ENCODE measurements at regions not wholly inside any gene's neighbourhood (a gene's known extent, or its start where the extent isn't known, plus 50 kb on each side); places are given as distances from the start of the nearest gene placed in this dataset.
A peak's percentile ranks its signal among the peaks of the same experiment; 100 is the strongest.
"Not testable (repeated sequence)": the region's sequence is repeated elsewhere in the genome, so short reads cannot be mapped to it uniquely, and the experiment has no call there.

DNA sequence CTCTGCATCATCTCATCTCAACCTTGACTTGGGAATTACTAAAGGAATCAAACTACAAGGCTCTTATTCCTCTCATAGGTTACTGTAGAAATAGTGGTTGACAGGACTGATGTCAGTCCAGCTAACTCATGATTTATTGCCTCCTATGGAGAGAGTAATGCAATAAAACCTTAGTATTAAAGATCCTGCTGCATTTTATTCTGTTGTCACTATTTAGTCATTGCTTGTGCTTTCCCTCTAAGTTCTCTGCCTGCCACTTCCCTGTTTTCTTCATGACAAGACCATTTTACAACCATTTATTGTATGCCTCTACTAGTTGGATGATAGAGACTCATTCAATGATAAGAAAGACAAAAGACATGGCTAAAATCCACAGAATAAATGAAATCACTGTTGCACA, 134.1 kb upstream of the GRM7 start:
- no peak for DNase-seq

DNA sequence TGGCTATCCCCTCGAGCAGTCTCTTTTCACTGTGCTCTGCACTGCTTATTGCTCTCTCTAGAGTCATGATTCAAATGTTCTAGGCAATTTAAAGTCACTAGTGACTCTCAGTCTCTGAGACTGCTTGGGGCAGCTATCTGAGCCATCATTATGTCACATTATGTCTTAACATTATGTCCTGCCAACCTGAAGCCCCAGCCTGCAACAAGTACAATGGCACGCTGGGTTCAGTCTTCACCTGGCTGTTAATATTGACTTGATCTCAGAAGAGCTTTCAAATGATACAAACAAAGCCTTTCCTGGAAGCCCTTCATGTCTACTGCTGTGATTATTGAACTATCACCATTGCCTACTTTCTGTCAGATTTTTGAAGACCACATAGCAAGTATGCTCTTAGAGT, 128.1 kb upstream of the GRM7 start:
- DNase-seq, result no peak

DNA sequence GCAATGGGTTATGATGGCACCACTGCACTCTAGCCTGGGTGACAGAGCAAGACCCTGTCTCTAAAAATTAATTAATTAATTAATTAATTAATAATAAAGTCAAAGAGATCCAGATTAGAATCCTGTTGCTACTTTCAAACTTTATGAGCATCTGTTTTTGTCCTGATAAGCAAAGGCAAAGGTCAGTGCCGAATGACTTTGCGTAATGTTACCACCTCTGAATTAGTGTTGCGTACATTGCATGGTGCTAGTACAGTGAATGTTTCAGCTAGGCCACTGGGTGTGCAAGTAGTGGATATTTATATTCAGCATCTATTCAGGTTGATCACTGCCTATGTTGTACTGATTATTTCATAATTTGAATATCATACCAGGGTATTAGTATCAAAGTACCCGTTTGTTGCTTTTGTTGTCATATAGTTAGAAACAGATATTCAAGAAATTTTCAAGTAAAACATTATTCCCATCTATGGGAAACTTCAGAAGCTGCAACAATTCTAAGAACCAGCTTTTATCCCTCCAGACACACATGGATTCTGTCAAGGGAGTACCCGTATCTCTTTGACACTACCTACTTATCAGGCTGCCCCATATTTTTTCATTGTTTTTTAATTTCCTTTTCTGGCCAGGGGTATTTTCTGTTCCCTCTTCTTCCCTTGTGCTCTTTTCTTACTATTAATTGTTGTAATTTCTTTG, 127.1 kb upstream of the GRM7 start:
- DNase-seq, result no peak

DNA sequence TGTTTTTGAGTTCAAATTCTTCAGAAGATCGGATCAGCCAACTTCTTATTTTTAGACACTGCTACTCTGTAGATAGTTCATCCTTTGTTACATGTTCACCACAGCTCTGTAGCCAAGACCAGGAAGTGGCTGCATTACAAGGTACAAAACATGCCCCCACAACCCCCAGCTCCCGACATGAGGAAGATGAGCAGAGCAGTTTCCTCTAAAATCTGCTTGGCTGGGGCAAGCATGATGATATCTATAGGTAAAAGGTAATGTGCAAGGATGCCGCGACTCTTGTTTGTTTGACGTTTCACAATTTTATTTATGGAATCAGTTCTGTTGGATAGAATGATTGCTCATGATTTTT, 126.5 kb upstream of the GRM7 start:
- no peak for DNase-seq

DNA sequence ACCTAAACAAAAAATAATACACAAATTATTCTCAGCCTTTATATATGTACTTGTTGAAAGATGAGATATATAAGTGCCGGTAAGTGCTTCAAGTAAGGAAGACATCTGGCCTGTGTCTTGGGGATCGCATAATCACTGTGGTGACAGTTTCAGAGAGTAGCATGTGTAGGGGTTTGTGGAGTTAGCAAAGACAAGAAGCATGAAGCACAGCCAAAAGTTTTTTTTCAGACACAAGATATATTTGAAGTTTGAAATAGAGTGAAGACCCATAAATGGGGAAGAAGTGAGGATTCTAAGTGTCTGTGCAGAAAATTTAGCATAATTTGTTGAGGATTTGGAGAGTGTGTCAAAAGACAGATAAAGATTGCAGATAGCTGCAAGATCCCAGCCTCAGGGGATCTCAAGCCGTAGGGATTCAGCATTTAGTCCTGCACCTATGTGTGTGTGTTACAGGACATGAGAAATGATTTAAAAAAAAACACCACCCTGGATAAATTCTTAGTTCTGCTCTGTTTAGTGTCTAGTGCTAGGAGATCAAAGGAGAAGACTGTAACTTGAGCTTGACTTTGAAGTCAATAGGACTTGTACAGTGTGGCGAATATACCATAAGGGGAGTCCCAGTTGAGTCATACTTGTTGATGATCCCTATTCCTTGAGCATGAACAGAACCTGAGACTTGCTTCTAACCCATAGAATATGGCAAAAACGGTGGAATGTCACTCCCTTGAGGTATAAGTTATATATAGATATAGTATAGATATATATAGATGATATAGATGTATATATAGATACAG, 123.9 kb upstream of the GRM7 start:
- no peak for DNase-seq

DNA sequence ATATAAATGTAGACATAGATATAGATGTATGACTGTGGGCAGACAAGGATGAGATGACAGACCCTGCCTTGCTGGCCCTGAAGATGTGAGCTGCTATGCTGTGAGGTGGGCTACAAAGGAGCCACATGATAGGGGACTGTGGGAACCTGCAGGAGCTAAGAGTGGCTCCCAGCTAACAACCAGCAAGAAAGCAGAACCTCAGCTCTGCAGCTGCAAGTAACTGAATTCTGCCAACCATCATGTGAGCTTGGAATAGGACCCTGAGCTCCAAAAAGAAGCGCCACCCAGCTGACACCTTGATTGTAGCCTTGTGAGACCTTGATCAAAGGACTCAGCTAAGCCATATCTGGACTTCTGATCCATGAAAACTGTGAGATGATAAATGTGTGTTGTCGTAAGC, 123.3 kb upstream of the GRM7 start:
- DNase-seq, result no peak

DNA sequence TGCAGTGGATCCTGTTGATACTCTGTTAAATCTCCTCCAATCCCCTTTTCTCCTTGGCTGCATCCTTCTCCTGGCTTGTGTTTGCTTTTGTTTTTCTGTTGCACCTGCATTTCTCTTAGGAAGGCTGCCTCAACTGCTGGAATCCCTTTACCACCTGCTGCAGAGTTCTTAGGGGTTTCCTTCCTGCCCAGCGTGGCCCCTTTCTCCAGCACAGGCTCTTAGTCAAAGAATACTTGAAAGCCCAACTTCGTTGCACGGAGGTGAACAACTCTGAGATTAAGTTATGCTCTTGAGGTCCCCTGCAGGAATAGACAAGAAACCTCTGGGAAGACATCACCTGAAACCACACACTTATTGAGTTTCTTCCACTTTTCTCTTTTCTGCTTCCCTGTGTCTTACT, 121.6 kb upstream of the GRM7 start:
- no peak for DNase-seq

DNA sequence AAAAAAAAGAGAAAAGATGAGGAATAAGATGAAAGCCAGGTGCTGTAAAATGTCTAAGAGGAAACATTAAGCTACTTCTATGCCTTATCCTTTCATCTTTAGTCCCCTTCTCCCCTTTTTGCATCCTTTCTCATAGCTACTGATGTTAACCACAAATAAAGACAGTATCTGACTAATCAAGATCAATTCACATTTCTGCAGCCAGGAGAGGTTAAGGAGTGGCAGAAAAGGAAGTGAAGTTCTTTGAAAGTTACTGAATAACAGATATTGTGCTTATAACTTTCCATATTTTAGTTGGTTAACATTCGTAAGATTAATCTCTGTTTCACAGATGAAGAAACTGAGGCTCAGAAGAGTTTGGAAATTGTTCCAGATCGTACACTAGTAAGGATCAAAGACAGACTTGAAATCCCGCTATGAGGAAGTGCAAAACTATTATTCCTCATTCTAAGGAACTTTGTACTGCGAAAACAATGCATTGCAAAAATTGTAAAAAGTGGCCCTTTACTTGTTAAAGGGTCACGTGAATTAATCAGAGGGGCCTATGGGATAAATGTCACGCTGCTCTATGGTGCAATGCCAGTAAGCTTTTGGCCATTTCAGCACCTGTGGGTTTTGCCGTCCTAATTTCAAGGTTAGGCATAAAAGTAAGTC, 117.7 kb upstream of the GRM7 start:
- DNase-seq, result no peak

DNA sequence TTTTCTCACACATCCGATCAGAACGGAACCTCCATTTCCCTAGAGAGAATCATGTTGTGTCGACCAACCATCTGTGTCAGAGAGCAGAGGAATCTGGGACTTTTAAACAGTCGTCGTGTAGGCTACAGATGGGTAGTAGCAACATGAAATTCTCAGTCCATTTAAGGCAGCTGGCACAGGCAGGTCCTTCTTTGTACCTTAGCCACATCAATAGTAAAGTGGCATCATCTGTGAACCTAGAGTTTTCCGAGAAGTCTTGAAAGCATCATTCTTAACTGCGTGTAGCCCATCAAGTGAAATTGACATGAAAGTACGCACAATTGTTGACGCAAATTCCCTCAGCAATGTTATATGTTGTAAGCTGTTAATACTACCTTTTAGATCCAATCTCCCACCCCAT, 114.5 kb upstream of the GRM7 start:
- DNase-seq, result no peak

DNA sequence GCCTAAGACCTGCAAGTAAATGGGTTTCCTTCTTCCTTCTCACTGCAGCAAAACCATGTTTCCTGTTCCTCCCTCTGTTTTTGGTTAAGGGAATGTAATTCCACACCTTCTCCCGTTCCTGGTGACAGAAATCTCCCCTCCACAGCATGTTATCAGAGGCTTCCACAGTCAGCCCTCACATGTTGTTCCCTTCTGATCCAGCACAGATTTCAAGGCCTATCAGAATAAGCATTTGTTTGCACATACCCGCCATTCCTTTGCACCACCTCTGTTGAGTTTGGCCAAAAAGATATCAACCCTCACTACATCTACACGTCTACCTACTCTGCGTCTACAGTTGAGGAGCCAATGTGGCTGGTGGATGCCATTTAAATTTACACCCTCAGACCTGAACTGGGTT, 113.9 kb upstream of the GRM7 start:
- no peak for DNase-seq

DNA sequence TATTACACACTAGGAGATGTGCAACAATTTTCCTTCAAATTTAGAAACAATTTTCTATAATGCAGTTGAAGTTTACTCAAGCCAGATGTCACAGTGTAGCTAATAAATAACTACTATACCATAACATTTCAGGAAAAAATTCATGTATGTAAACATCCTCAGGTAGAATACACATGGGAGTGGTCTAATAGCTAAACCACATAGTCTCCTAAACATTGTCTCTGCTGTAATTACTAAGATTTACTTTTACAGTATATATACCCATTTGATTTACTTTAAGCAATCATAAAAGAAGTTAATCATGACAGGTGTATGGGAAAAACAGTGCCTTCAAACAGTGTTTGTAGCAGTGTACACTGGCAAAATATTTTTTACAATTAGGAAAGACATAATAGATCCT, 110.1 kb upstream of the GRM7 start:
- no peak for DNase-seq

DNA sequence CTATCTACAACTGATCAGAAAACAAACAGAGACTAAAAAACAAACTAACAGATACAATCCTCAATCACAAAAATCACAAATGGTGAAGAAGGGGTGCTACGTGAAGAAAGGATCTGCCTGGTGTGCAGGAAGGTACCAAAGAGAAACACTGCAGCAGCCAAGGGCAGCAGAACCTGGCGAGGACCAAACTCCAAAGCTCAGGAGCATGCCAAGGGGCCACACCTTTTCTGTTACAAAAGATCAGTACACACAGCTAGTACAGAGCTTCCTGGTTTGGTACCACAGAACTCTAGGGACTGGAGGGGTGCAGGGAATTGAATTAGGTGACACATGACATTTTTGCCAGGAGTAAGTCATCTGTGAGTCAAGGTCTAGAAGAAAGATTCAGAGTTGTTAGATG, 107.4 kb upstream of the GRM7 start:
- no peak for DNase-seq

DNA sequence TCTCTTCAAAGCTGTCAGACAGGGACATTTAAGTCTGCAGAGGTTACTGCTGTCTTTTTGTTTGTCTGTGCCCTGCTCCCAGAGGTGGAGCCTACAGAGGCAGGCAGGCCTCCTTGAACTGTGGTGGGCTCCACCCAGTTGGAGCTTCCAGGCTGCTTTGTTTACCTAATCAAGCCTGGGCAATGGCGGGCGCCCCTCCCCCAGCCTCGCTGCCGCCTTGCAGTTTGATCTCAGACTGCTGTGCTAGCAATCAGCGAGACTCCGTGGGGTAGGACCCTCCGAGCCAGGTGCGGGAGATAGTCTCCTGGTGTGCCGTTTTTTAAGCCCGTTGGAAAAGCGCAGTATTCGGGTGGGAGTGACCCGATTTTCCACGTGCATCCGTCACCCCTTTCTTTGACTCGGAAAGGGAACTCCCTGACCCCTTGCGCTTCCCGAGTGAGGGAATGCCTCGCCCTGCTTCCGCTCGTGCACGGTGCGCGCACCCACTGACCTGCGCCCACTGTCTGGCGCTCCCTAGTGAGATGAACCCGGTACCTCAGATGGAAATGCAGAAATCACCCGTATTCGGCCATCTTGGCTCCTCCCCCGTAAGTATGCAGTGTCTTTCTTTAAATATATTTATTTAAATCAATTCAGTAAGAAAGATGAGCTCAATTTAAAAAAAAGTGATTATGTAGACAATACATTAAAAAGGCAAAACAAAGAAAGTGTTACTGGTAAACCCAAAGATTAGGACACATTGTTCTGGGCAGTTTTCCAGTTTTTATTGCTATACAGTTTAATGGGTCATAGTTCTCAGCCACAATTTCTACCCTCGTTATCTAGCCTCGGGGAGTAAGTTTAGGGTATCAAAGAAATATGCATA, 91.2 kb upstream of the GRM7 start:
- DNase-seq, result not testable (repeated sequence)

DNA sequence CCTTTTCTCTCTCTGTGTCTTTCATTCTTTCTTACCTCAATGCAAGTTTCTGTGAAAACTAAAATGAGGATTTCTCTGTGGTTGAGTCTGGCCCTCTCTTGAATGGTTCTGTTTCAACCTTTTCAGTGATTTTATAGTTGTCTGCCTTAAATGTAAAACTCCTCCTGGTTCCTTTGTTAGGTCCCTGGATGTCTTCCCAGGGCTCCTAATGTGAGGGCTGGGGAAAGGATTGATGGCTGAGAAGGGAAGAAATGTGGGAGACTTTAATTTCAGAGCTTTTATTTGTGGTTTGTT, 90.6 kb upstream of the GRM7 start:
- no peak for DNase-seq

DNA sequence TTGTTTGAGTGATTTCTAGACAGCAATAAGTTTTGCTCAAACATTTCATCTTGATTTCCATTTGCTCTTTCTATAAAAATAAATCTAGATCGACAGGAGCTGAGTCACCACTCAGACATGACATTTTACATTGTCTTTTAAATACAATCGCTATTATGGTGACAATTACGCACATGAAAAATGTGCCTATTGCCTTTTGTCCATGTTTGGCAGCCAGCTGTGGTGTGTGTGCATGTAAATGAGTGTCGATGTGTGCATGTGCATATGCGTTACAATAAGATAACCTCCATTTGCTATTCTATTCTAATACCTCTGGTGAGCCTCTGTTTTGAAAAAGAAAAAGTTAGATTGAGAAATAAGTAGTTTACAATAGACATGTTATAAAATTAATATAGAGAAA, 89.7 kb upstream of the GRM7 start:
- DNase-seq, result no peak

DNA sequence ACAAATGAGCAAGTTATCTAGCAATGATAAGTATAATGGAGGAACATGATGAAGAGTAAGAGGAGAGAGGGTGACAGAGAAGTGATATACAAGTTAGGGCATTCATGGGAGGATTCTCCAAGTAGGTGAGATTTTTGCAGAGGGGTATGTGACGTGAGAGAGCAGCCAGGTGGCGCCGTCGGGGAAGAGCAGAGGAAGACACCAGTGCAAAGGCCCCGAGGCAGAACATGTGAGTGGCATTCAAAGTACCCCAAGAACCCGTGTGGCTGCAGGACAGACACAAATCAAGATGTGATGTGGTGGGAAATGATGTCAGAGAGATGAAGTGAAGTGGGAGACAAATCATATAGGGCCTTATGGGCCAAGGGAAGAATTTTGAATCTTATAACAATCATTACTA, 81.8 kb upstream of the GRM7 start:
- DNase-seq, result no peak

DNA sequence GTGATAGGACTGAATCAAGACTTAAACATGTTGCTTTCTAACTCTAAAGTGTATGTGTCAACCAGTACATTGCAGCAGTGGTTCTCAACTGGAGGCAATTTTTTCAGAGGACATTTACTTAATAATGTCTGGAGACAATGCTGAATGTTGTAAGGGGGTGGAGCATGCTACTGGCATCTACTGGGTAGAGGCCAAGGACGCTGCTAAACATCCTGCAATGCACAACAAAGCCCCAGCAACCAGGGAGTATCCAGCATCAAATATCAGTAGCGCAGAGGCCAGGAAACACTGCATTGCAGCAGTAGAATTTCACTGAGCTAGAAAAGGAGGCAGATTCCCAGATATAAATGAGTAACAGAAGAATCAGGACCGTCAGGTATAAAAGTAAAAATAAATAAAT, 79.8 kb upstream of the GRM7 start:
- DNase-seq, result no peak

DNA sequence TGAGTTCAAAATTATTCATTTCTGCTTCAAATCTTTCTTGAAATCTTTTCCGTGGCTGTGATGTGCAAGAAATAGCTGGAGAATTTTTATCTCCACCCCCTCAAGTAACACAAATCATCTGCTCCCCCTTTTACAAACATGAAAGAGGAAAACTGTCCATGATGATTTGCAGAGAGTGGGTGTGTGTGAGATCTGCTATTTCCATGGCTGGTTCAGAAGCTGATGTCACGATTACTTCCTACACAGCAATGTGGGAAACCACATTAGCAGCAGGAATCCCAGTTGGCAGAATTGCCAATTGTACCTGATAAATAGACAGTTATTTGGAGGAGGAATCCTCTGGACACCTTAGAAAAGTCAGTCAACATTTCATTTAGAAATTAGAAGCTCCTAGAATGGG, 75.2 kb upstream of the GRM7 start:
- DNase-seq, result peak in 1 of 4 experiments; percentile 3

DNA sequence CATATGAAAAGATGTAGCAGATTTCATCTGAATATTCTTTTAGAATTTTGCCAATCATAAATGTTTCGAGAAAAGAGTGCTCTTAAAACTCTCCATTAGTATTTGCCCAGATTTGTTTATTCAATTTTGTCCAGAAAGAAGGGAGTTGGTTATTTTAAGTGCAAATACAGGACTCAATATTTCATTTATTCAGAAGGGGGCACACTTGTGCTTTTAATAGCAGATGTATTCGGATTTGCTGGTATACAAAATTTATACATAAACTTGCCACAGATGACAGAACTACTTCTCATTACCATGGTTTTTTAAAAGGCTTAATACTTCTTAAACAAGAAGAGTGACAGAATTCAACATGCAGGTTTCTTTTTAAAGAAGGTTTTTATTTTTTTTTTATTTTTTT, 69.8 kb upstream of the GRM7 start:
- no peak for DNase-seq

DNA sequence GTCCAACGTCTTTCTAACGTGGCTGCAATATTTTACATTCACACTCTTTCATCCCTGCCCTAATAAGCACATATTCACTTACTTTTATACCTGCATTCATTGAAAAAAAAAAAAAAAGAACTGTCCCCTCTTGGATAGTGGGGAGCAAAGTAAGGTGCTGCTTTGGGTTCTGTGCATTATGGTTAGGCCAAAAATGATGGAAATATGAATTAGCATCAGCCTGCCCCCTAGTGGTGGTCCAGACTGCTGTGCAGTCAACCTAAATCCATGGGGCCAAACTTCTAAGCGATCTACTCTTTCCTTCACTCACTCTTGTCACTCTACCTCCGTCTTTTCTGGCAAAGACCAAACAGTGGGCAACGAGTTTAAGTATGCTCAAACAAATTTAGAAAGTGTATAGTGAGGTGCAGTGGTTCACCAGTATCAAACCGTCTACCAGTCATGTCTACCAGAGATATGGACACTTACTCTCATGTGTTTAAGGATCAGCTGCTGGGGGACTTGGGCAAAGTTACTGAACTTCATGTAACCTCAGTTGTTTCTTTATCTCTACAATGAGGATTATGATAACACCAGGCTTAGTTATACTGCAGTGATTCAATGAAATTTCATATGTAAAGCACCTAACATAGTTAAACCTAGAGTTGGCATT, 61.5 kb upstream of the GRM7 start:
- DNase-seq, result peak; percentile 59 to 74 (median 66)

DNA sequence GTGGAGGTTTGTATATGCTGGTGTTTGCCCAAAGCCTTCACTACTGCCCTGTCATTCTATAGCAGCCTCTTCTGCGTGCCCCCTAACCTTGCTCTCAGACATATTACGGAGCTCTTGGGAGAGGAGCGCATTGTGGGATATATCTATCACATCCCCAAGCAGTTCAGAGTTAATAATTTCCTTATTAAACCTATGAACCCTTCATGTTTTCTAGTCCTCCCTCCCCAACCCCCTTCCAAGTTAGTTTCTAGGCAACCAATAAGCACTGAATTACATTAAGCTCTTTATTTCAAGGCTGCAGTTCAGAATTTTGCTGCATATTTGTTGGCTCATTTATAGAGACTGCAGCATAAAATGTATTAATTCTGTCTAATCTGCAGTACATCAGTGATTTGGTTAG, 57.3 kb upstream of the GRM7 start:
- DNase-seq, result no peak

DNA sequence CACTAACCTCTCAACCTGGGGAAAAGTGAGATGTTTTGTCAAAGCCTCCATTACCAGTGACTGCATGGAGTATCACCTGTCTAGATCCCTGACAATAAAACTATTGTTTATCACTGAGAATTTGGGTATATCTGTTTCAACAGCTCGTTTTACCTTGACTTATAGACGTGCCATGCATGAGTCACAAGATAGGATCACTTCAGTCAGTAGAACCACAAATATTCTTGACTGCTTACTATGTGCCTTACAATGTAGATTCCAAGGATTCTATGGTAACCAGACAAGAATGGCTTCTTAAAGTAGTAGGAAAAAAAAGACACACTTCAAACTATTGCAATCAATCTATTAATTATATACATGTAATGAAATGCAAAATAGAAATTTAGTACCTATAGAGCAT, 55.7 kb upstream of the GRM7 start:
- no peak for DNase-seq

DNA sequence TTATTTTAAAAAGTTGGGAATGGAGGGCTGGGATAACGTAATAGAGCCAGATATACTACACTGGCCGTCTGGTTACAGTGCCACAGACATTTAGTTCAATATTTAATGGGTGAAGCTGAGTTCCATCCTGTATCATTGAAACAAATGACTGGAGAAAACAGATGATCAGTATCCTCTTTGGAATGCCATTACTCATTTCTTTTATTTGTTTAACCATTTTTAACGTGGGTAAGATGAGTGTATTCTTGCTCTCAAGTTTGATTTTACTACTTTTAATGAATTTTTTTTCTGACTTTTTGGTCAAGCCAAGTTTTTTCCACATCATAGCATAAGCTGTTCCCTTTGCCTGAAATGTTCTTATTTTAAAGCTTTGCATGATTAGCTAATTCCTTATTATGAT, 53.9 kb upstream of the GRM7 start:
- DNase-seq, result no peak
